GM18511 (cell line): ENCODE measurements at regions not wholly inside any gene's neighbourhood (a gene's known extent, or its start where the extent isn't known, plus 50 kb on each side); places are given as distances from the start of the nearest gene placed in this dataset.

Source experiments
- ATAC-seq: cut with Tn5 transposase; IDR thresholded peaks from one replicate; pipeline ENCODE4 v1.9.1; 2021; ENCODE audit warnings: mild to moderate bottlenecking, moderate library complexity; ENCODE audit not compliant: unreplicated experiment

DNA sequence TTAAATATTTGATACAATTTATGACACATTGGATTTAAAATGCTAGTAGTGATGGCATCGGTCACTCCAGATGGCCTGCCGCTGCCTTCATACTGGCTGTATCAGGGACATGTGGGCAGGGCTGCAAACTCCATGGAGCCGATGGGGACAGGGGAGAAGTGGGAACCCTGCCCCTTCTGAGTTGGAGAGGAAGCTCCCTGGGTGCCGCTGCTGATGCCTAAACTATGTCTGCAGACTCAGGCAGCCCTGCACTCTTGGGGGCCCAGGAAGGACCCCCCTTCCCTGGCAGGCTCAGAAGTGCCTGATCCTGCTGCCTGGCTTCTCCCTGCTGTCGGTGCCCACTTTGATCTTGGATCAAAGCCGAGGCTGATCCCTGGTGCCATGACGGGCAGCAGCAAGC lies 1522.1 kb downstream of the OTOL1 start:
- no peak for ATAC-seq

DNA sequence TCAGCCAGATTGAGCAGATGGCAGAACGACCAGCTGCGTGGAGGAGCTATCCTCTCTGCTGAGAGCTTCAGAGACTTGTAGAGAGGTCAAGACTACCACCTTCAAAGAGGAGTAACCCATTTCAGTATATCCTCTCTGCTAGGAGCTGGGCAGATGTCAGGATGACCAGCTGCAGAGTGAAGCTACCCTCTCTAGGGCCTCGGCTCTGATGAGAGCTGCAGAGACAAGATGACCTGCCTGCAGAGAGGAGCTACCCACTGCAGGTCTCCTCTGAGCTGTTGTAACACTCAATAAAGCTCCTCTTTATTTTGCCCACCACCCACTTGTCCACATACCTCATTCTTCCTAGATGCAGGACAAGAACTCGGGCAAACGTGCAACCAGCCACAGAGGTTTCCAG lies 1522.7 kb downstream of the OTOL1 start:
- no peak for ATAC-seq

DNA sequence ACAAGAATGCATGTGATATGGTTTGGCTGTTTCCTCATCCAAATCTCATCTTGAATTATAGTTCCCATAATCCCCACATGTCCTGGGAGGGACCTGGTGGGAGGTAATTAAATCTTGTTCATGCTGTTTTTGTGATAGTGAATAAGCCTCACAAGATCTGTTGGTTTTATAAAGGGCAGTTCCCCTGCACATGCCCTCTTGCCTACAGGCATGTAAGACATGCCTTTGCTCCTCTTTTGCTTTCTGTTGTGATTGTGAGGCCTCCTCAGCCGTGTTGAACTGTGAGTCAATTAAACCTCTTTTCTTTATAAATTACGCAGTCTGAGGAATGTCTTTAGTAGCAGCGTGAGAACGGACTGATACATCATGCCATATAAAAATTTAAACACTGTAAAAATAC lies 1537.0 kb downstream of the OTOL1 start:
- ATAC-seq: no peak

DNA sequence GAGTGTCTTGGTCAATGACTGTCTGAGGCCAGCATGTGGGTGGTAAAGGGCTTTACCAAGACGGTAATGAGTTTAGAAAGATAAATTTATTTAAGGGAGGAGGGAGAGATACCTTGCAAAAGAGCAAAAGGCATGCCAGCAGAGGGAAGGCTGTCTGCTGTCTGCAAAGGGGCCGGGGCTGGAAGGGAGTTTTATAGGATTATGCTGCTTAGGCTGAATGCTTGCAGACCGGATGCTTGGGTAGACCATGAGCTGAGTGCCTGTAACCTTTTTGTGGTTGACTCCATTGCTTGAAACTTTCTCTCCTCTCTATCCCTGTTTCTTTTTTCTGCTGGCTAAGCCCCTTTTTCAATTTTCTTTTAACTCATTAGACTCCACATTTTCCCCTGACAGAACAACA lies 1543.0 kb downstream of the OTOL1 start:
- ATAC-seq: no peak

DNA sequence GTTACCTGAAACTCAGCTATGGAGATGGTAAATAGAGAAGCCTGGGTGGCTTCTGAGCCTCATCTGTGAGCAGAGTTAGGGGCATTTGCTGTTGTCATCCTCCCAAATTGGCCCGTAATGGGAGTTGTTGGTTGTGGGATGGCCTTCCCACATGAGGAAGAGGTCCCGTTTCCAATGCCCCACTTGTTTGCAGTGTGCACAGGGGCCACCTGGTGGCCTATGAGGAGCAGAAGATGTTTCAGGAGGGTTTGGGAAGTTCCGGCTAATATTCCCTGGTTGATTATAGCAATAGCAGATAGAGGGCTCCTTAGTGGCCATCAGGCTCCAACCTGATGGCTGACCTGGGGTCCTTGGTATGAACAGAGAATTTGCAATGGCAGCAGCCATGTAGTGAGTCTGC lies 1546.5 kb downstream of the OTOL1 start:
- no peak for ATAC-seq

DNA sequence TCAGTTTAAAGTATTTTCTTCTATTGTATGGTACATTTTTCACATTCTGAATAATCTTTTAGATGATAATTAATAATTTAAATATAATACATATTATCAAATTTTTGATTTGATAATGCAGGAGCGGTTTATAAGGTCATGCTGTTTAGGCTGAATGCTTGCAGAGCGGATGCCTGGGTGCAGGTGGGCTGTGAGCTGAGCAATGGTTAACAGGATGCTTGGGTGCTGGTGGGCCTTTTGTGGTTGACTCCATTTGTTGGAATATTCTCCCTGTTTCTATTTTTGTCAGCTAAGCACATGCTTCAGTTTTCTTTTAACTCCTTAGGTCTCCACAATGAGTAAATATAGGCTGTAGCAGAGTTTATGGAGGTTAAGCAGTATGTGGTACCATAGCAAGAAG lies 1549.3 kb downstream of the OTOL1 start:
- no peak for ATAC-seq

DNA sequence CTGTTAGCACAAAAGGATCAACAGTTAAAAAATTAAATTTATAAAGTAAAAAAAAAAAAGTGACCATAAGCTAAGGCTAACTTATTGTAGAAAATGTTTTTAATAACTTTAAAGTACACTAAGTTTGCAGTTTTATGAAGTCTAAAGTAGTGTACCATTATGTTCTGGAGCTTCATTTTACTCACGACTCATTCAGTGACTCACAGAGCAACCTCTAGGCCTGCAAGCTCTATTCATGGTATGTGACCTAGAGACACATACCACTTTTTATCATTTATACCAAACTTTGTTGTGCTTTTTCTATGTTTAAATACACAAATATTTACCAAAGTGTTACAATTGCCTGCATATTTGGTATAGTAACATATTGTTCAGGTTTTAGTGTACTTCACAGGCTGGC lies 1552.3 kb downstream of the OTOL1 start:
- no peak for ATAC-seq

DNA sequence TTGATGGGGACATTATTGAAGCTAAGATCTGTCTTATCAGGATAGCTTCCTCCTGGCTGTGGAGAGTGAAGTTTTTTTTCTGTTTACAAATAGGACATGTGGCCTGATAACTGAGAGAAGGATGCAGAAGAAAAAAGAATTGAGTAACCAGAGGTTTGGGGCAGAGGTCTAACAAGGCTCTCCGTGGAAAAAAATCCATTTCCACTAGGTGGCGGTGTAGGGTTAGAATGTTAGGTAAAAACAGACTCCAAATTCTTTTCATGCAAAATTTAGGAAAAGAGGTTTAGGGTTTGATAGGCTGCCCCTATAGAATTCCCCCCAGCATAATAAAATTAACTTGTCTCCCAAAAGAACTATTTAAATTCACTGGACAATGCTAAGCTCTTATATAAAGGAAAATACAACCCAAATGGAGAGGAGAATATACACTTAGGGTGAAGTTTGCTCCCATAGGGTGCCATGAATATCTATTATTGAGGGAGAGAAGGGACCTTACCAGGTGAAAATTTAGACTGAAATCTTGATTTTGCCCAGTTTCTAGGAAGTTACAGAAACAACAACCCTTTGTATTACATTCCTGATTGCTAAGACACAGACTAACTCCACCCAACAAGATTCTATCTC lies 1560.4 kb downstream of the OTOL1 start:
- ATAC-seq: peak; percentile 69

DNA sequence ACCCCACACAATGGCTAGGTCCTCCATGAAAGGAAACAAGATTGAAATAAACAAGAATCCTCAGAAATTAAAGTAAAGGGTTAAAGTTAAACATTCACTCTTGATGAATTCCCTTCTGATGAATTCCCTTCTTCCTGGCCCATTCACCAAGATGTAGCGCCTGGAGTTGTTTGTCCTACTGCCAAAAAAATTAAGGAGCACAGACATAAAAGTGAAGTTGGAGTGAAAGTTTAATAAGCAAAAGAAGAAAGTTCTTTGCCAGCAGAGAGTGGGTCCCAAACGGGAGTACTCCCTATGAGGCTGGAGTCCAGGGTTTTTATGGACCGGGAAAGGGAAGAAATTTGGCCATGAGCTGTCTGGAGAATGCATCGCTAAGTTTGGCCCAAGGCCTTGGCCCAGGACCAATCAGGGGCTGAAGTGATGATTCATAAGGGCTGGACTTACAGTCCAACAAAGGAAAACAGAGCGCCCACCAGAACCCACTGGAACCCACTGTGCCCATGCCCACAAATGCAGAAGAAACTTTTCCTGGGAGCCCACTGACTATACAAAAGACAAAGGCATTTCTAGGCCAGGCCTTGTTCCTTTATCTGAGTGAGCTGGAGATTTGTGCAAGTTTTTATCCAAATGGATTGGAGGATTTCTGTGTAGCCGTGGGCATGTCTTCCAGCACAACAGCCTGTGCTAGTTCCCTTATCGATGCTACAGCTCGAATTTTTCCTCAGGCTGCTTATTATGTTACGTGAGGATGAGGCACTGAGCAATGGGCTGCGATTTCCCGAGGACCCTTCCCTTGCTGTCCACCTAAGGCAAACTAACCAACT lies 1561.6 kb downstream of the OTOL1 start:
- ATAC-seq: no peak

DNA sequence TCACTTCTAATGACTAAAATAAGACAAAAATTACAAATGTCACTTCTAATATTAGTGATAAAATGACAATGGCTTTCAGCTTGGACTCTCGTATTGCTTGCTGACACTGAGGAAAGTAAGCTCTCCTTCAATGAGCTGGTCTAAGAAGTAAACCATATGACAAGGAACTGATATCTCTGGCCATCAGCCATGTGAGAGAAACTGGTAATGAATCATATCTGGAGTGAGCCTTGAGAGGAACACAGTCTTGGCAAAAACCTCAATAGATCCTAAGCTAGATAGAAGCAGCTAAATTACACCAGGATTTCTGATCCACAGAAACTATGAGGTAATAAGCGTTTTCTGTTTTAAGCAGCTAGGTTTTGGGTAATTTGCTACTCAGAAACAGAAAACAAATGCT lies 1575.1 kb downstream of the OTOL1 start:
- no peak for ATAC-seq
